Stimulated activated naive CD8-positive, alpha-beta T cell treated with anti-CD3 and anti-CD28 coated beads, Interleukin-15, Interleukin-2, amounts not matched to agents 100 U/mL and 50 U/mL, for 24 hours (primary cell): ENCODE measurements at regions not wholly inside any gene's neighbourhood (a gene's known extent, or its start where the extent isn't known, plus 50 kb on each side); places are given as distances from the start of the nearest gene placed in this dataset.
"Not testable (repeated sequence)": the region's sequence is repeated elsewhere in the genome, so short reads cannot be mapped to it uniquely, and the experiment has no call there.

ENCODE experiments used
- ATAC-seq: fragments of 150-1000 bp; cut with Tn5 transposase; one replicate; pipeline ENCODE4 v1.10.0; 2021
- DNase-seq: peaks from one replicate; pipeline ENCODE4 v3.0.0; 2021

DNA sequence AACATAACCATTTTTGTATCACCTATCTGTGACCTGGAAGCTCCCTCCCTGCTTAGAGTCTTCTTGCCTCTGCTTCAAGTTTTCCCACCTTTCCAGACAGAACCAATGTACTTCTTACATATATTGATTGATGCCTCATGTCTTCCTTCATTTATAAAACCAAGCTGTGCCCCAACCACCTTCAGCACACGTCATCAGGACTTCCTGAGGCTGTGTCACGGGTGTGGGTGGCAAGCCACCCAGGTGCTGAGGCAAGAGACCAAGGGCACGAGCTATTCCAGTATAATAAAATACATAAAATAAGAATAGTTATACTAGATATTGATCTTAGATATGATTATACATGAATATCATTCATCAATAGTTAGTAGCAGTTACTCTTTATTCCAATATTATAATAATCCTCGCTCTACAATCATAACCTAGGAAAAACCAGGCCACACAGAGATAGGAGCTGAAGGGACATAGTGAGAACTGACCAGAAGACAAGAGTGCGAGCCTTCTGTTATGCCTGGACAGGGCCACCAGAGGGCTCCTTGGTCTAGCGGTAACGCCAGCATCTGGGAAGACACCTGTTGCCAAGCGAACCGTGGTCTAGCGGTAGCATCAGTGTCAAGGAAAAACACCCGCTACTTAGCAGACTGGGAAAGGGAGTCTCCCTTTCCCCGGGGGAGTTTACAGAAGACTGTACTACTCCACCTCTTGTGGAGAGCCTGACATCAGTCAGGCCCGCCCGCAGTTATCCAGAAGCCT is 180.2 kb upstream of the ERCC4 start:
- DNase-seq: not testable (repeated sequence)

GRCh38 chr16:13742928-13743327 is 177.0 kb upstream of the ERCC4 start:
- DNase-seq (no peak), ATAC-seq (no peak)

More for the DNA sequence above, 180.2 kb upstream of the ERCC4 start:
- ATAC-seq: not testable (repeated sequence)

- DNase-seq (no peak), ATAC-seq (no peak)
Observed at GRCh38 chr16:13743571-13743970, 176.4 kb upstream of the ERCC4 start.

GRCh38 chr16:13756411-13757140 is 163.4 kb upstream of the ERCC4 start:
- DNase-seq: no peak
- ATAC-seq: no peak

- DNase-seq: no peak
- no peak for ATAC-seq
Observed at GRCh38 chr16:13766334-13766733, 153.6 kb upstream of the ERCC4 start.

- DNase-seq (no peak), ATAC-seq (no peak)
Observed at GRCh38 chr16:13767215-13767614, 152.7 kb upstream of the ERCC4 start.

GRCh38 chr16:13768471-13768870 is 151.5 kb upstream of the ERCC4 start:
- DNase-seq (no peak), ATAC-seq (no peak)

DNA sequence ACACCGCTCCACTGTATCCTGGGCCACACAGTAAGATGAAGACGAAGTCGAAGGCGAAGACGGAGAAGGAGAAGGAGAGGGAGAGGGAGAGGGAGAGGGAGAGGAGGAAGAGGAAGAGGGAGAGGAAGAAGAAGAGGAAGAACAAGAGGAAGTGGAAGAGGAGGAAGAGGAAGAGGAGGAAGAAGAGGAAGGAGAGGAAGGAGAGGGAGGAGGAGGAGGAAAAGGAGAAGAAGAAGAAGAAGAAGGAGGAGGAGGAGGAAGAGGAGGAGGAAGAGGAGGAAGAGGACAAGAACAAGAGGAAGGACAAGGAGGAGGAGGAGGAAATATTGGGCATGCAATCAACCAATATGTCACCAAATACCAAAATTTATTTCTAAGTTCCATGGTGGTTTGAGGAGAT is 149.5 kb upstream of the ERCC4 start:
- DNase-seq (no peak), ATAC-seq (no peak)

DNA sequence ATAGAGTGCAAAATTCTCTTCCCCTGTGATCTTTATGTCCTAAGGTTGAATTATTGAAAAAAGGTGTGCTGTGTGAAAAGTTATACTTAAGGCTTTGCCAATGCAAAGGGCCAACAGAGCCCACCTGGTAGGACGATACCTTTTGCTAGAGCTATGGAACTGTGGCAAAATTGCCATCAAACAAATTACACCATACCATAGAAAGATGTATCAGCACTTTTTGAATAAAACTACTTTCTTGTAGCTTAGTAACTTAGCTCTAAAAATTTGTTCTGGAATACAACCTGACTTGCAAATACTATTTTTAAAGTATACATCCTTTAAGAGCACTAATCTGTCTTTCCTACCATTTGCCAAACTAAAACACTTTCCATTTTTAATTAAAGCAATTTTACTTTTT is 147.2 kb upstream of the ERCC4 start:
- DNase-seq (no peak), ATAC-seq (no peak)

- ATAC-seq (no peak), DNase-seq (no peak)
Observed at GRCh38 chr16:13779676-13780075, 140.3 kb upstream of the ERCC4 start.

- DNase-seq (no peak), ATAC-seq (no peak)
Observed at GRCh38 chr16:13780406-13781168, 139.4 kb upstream of the ERCC4 start.

DNA sequence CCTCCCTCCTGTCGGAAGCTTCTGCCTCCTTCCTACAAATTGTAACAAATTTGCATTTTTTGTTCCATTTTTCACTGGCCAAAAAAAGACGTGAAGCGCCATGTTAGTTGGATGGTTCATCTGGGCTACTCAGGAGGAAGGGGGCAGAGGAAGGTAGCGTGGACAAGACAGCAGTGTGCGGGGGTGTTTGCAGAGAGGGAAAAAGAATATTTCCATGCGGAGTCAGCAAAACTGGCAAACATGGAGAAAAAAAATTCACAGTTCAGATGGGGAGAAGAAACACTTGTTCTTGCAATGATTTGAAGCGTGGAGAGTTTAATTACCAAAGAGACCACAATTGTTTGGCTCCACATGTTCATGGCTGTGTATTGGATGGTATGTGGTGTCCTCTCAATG is 138.8 kb upstream of the ERCC4 start:
- DNase-seq (no peak), ATAC-seq (no peak)

DNA sequence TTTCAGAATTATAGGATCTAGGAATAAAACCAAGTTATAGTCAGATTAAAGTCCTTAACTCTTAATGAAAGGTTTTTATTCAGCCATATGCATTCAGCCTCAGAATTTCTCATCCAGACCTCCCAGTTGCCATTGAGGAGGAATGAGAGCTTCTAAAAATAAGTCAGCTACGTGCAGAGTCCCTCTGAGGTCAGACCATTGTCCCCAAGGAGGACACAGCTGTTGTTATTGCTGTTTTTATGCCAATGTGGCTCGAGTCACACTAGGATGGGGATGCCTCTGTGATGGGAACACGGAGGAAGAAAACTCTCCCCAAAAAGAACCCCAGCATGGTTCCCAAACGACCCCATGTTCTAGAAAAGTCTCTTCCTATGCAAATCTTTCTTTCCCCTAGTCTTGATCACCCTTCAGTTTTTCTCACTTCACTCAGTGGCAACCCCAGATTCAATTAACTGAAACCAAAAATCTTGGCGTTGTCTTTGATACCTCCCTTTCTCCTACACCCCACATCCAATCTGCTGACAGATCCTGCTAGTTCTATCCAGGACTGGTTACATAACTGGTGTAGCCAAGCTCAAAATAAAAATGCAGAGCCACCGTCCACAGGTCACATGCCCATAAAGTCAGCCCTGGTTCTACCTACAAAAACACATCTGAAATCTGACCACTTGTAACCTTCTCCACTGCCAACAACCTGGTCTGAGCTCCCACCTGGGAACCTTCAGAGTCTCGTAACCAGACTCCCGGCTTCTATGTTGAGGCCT is 138.2 kb upstream of the ERCC4 start:
- ATAC-seq (no peak), DNase-seq (no peak)

- no peak for ATAC-seq
- no peak for DNase-seq
Observed at GRCh38 chr16:13791095-13791494, 128.9 kb upstream of the ERCC4 start.

- DNase-seq: no peak
- no peak for ATAC-seq
Observed at GRCh38 chr16:13793841-13794409, 126.0 kb upstream of the ERCC4 start.

DNA sequence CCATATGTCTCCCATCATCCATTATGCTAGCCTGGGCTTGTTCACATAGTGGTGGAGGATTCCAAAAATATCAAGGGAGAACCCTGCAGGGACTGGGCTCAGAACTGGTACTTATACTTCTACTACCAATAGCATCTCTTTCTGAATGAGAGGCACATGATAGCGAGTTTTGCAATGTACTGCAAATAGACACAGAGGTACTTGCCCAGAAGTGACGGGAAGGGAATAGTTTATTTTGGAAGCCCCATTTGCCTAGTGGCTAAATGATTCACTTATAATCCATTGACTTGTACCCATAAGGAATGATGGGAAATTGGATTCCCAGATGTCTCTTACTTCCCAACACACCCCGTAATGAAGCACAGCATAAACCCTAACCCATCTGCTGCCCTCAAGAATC is 124.8 kb upstream of the ERCC4 start:
- no peak for ATAC-seq
- no peak for DNase-seq

- ATAC-seq: no peak
- no peak for DNase-seq
Observed at GRCh38 chr16:13797718-13798117, 122.2 kb upstream of the ERCC4 start.

DNA sequence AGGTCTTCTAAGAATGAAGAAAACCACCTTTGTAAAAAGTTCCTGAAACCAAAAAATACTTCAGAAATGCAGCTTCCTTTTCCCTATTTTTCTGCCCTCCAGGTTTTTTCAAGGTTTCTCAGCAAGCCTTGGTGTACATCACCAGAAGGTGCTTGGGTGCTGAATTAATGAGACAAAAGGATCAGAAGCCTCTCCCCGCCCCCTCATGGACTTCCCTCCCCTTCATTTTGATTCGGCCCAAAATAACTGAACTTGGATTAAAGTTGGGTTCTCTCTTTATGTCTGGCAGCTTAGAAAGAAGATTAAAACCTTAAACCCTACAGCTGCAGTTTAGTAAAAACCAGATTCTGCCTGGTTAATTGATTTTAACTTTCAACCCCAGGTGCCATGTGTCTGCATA is 121.7 kb upstream of the ERCC4 start:
- ATAC-seq (no peak), DNase-seq (no peak)

GRCh38 chr16:13803974-13804373 is 116.0 kb upstream of the ERCC4 start:
- no peak for ATAC-seq
- no peak for DNase-seq

DNA sequence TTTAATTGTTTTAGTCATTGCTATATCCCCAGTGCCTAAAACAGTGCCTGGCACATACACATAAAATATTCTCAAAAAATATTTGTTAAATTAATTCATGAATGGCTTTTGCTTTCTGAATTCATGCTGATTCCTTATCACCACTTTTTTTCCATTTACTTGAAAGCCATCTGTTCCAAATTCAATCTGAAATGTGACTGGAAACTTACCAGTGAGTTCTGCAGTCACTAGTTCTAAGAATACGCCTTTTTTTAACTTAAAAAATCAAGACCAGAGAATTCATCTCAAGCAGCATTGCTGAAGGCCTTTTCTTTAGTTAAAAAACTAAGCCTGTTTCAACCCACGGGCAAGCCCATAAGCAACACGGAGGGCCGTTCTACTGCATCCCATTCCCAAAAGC is 114.0 kb upstream of the ERCC4 start:
- ATAC-seq (no peak), DNase-seq (no peak)

- DNase-seq: no peak
- ATAC-seq: no peak
Observed at GRCh38 chr16:13806671-13807070, 113.3 kb upstream of the ERCC4 start.

GRCh38 chr16:13808102-13808501 is 111.9 kb upstream of the ERCC4 start:
- DNase-seq: no peak
- no peak for ATAC-seq
